ENCODE measurements at regions not wholly inside any gene's neighbourhood (a gene's known extent, or its start where the extent isn't known, plus 50 kb on each side); places are given as distances from the start of the nearest gene placed in this dataset.
"Not testable (repeated sequence)": the region's sequence is repeated elsewhere in the genome, so short reads cannot be mapped to it uniquely, and the experiment has no call there.

DNA sequence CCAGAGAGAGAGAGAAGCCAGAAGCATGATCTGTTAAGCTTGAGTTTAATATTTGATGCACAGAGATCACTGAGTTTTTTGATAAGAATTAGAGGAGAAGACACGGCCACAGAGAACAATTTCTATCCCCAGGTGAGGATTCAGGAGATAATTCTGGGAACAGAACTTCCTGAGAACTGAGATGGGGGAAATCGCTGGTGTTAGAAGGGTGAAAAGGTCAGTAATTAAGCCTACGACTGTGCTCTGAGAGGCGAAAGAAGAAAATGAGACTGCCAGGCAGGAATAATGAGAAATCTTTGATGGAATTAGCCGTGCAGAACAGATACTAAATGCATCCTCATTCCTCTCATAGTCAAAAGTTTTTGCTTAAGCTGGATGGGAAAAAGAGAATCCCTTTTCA, 61.9 kb upstream of the EEF2KMT start:
- DNase-seq (ENCODE audit: low read depth): not testable (repeated sequence)

DNA sequence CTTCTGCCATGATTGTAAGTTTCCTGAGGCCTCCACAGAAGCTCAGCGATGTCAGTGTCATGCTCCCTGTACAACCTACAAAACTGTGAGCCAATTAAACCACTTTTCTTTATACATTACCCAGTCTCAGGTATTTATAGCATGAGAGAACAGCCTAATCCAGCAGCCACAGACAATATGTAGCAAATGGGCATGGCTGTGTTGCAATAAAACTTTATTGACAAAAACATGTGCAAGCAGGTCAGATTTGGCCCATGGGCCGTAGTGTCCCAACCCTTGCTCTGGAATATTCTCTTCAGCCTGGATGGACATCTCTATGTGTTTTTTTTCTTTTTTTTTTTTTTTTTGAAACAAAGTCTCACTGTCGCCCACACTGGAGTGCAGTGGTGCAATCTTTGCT, 60.9 kb upstream of the EEF2KMT start:
- no peak for DNase-seq (ENCODE audit: low read depth)

DNA sequence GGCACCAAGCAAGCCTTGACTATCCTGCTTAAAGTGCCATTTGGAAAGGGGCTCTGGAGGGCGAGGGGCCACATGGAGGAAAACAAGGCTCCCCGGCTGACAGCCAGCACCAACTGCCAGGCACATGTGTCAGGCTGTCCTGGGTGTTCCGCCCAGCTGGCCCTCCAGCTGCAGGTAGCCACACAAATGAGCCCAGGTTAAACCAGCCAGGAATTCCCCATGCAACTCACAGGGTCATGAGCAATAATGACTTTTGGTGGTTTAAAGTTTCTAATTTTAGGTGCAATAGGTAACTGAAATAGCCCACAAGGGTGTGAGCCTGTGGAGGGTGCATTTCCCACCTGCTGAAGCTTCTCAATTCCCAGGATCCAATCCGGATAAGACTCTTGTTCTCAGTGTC, 58.9 kb upstream of the EEF2KMT start:
- DNase-seq (ENCODE audit: low read depth): not testable (repeated sequence)

DNA sequence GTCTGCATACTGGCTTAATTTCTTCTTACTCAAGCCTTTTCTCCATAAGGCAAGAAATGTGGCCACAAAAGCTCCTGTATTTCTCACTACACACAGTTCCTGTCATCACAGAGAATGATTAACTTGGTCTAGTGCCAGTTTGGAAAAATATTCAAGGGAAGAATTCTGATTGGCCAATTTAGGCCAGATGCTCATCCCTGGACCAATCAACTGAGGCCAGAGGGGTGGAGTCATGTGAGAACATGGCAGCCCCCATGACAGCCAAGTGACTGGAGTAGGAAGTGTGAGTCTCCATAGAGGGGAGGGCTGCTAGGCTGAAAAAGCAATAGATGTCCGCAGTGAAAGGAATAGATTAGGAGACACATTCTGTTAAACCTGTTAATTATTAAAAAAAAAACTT, 56.4 kb upstream of the EEF2KMT start:
- DNase-seq (ENCODE audit: low read depth): not testable (repeated sequence)

DNA sequence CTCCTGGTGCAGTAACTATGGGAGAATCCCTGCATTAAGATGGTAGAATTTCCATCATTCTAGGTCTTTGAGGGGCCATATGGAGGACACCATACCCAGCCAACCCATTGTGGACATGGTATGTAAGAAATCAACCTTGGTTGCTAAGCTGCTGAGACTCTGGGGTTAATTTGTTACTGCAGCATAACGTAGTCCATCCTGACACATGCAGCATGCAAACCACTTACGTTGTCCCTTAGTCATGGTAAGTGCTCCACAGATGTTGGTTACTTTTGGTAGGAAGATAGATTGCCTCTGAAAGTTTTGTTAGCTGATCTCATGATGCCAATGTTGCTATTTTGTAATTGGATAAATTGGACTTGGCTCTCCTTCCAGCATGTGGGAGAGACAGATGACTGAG, 53.8 kb upstream of the EEF2KMT start:
- DNase-seq (ENCODE audit: low read depth): not testable (repeated sequence)
